K562 (cell line): ENCODE measurements at regions not wholly inside any gene's neighbourhood (a gene's known extent, or its start where the extent isn't known, plus 50 kb on each side); places are given as distances from the start of the nearest gene placed in this dataset.

Experiments
- BCLAF1 ChIP-seq, 2 experiments: fragments of 450-650 bp in 1 of 2; IDR thresholded peaks; 2 replicates each; pipeline ENCODE4 v1.6.1; 2011 to 2017; ENCODE audit warnings: low read depth in 2 of 2, antibody characterized with exemption in 1 of 2, borderline replicate concordance in 1 of 2, low read length in 1 of 2, mild to moderate bottlenecking in 1 of 2, mixed read lengths in 1 of 2; ENCODE audit not compliant: control insufficient read depth in 1 of 2
- CREB1 ChIP-seq, 2 experiments: sonication (generic) in 1 of 2; formaldehyde crosslinking in 1 of 2; IDR thresholded peaks; 2 replicates each; pipeline versions ENCODE4 v1.6.1 to v1.8.0; 2012 to 2022; ENCODE audit warnings: inconsistent platforms in 1 of 2, mild to moderate bottlenecking in 1 of 2, missing genetic modification reagents in 1 of 2, moderate library complexity in 1 of 2
- HDAC8 ChIP-seq: fragments of 450-650 bp; IDR thresholded peaks from 2 replicates; pipeline ENCODE4 v1.6.1; 2016; ENCODE audit warnings: mild to moderate bottlenecking, missing genetic modification characterization, moderate library complexity, missing compliant biosample characterization
- KAT7 ChIP-seq: sonication (generic); formaldehyde crosslinking; IDR thresholded peaks from 2 replicates; pipeline ENCODE4 v1.8.0; 2022; ENCODE audit warnings: missing genetic modification reagents, mild to moderate bottlenecking, borderline replicate concordance
- PPARD ChIP-seq: fragments of 250-450 bp; sonication (Bioruptor Pico); IDR thresholded peaks from 2 replicates; pipeline ENCODE4 v1.8.0; 2022; ENCODE audit warnings: inconsistent platforms, mild to moderate bottlenecking, moderate library complexity
- RFX1 ChIP-seq: fragments of 450-650 bp; IDR thresholded peaks from 2 replicates; pipeline ENCODE4 v1.6.1; 2016; ENCODE audit warnings: mild to moderate bottlenecking, moderate library complexity
- ZFX ChIP-seq: sonication (generic); formaldehyde crosslinking; IDR thresholded peaks from 2 replicates; pipeline ENCODE4 v1.8.0; 2022; ENCODE audit warnings: mild to moderate bottlenecking, missing genetic modification reagents, moderate library complexity
- ZMIZ1 ChIP-seq, 2 experiments: fragments of 150-350 bp in 1 of 2; IDR thresholded peaks; 2 replicates each; pipeline ENCODE4 v1.6.1; 2012 to 2016; ENCODE audit warnings: low read depth in 2 of 2, low read length in 2 of 2, mild to moderate bottlenecking in 1 of 2, moderate library complexity in 1 of 2
- ZNF274 ChIP-seq: IDR thresholded peaks from 2 replicates; pipeline ENCODE4 v1.6.1; 2011; ENCODE audit warnings: low read depth, mild to moderate bottlenecking, low read length, moderate library complexity, borderline replicate concordance

- no peak for TF ChIP-seq BCLAF1 (IDR thresholded peaks at IDR 0.05; ENCODE audit: borderline replicate concordance in 1 of 2, control insufficient read depth in 1 of 2, low read depth in 2 of 2, low read length in 1 of 2)
- TF ChIP-seq RFX1, result no peak
- no peak for TF ChIP-seq ZMIZ1 (IDR thresholded peaks at IDR 0.05; ENCODE audit: low read depth in 2 of 2, low read length in 2 of 2)
- no peak for TF ChIP-seq KAT7
- no peak for TF ChIP-seq HDAC8 (tag)
- TF ChIP-seq ZNF274, result no peak
- TF ChIP-seq PPARD (CRISPR knock-in tag), result no peak
- no peak for TF ChIP-seq ZFX
- no peak for TF ChIP-seq CREB1 (IDR thresholded peaks at IDR 0.05)
- no peak for TF ChIP-seq CREB1 (CRISPR knock-in tag; IDR thresholded peaks at IDR 0.05)
Observed at GRCh38 chr17:13418891-13419290, 182.8 kb downstream of the HS3ST3A1 start (continued).
